AG04449 (cell line): ENCODE measurements at regions not wholly inside any gene's neighbourhood (a gene's known extent, or its start where the extent isn't known, plus 50 kb on each side); places are given as distances from the start of the nearest gene placed in this dataset.

ENCODE experiments used
- CTCF ChIA-PET: fragments of 350-600 bp; formaldehyde crosslinking; extraction: SDS; loops from one replicate; lab custom pipeline; 2021; ENCODE audit warnings: antibody characterized with exemption; lab: Yijun Ruan, JAX
- POLR2A ChIA-PET: fragments of 400-600, 350-600 bp; formaldehyde crosslinking; extraction: SDS; loops from one replicate; lab custom pipeline; 2020; ENCODE audit warnings: antibody characterized with exemption, inconsistent platforms; lab: Yijun Ruan, JAX
- DNase-seq: peaks from one replicate; pipeline ENCODE4 v3.0.0-alpha.2; 2010; ENCODE audit warnings: low read depth, low spot score
- H3K4me3 ChIP-seq: 2 replicates; pipeline ENCODE4 v1.5.1; 2011; ENCODE audit warnings: low read depth, mild to moderate bottlenecking, control low read depth, low read length
- TF ChIP-seq, protein P1 (sequence below): IDR thresholded peaks from one replicate; pipeline ENCODE4 v1.5.1; 2011; ENCODE audit warnings: mild to moderate bottlenecking, moderate library complexity, low read length, control low read depth, inconsistent platforms; ENCODE audit not compliant: insufficient read depth; ENCODE audit errors: missing control alignments

DNA sequence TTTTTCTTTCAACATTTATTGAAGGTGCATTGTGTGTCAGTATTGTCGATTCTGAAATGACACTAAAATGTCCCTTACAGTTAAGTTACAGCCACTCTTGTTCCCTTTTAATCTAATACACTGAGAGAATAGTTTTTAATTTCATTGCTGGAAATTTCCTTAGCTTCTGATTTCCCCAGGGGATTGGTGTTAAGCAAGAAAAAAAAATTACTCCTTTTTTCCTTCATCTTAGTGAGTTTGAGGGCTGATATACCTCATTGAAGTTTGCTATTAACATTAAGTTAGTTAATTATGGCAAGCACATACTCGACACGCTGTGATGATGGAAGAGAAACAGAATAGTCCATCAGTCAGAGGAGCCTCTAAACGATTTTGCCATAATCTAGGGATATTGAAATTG, 57.0 kb upstream of the EXOC4 start:
- TF ChIP-seq, protein P1, sequence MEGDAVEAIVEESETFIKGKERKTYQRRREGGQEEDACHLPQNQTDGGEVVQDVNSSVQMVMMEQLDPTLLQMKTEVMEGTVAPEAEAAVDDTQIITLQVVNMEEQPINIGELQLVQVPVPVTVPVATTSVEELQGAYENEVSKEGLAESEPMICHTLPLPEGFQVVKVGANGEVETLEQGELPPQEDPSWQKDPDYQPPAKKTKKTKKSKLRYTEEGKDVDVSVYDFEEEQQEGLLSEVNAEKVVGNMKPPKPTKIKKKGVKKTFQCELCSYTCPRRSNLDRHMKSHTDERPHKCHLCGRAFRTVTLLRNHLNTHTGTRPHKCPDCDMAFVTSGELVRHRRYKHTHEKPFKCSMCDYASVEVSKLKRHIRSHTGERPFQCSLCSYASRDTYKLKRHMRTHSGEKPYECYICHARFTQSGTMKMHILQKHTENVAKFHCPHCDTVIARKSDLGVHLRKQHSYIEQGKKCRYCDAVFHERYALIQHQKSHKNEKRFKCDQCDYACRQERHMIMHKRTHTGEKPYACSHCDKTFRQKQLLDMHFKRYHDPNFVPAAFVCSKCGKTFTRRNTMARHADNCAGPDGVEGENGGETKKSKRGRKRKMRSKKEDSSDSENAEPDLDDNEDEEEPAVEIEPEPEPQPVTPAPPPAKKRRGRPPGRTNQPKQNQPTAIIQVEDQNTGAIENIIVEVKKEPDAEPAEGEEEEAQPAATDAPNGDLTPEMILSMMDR, result no peak
- ChIA-PET POLR2A (no interaction called here), CTCF (interaction anchor here (0.9 to 1.6 kb wide), 2 partner anchors 22 kb away, joined by 3 read pairs; no protein-coding TSS in a partner anchor)
- H3K4me3 ChIP-seq, result no peak overlapping the region
- no peak for DNase-seq

DNA sequence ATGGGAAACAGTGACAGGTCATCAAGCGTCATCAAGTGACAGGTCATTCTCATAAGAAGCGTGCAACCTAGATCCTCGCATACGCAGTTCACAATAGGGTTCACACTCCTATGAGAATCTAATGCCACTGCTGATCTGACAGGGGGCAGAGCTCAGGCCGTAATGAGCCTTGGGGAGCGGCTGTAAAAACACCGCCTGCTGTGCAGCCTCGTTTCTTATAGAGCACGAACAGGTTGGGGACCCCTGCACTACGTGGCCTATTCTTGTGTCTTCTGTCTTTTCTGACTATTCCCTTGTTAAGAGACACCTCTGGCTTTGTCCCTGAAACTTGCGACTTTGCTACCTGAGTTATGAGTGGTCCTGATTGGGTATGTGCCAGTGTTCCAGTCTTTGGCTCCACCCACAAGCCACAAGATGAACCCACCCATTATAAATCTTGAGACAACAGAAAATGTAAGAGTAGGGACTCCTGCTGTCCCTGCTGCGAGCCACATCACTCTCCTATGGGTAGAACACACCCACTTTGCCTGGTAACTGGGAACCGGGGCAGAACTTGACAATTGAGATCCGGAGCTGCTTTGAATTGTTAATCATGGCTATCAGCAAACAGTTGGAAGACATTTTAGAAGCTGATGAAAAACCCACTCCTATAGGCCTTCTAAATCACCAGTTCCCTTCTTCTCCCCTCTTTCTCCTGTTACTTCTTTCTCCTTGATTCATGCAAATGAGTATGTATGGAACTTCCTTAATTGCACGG, 55.8 kb upstream of the EXOC4 start:
- TF ChIP-seq, protein P1, result no peak
- POLR2A ChIA-PET, result no interaction called here
- CTCF ChIA-PET, result interaction anchor here (1.6 kb wide), 1 partner anchor 24 kb away, joined by 3 read pairs; no protein-coding TSS in a partner anchor

DNA sequence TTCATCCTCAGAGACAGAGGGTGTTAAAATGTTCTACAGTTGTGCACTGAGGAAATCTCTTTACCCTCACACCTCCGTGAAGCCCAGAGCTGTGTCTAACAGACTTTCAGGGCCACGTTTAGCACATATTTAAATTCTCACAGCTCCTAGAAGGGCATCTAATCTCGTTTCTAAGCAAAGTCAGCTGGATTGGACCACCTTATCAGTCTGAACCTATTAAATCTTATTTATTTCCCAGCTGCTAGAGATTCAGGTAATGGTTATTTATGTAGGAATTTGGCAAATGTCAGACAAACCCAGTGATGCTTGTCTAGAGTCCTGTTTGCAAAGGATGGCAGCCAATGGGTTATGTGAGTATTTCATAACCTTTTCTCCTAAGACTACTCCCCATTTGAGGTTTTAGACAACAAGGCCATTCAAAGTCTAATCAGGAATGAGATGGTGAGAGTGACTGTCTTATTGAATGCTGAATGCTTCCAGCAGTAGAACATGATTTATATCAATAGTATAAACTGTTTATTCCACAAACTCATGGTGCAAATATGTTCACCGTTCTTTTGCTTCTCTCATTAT, 54.8 kb upstream of the EXOC4 start:
- TF ChIP-seq, protein P1, result no peak
- CTCF ChIA-PET, result no interaction called here
- DNase-seq, result no peak
- no peak overlapping the region for H3K4me3 ChIP-seq
- POLR2A ChIA-PET, result no interaction called here

More for the DNA sequence above, 55.8 kb upstream of the EXOC4 start:
- no peak overlapping the region for H3K4me3 ChIP-seq
- DNase-seq, result no peak

DNA sequence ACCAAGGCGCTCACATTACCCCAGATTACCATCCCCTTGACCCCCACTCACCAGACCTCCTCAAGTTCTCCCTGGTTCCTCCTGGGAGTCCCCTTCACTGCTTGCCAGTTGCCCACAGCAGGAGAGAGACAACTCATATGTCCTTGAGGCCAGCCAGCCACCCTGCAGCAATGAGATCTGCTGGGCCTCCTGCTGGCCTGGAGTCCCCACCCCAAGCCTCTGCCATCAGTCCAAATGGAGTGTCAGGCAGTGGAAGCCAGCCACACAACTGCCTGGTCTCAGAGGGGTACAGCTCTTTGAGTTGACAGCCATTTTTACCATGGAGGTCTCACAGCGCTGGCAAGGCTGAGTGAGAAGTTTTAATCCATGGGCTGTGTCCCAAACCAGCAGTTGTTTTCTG, 53.0 kb upstream of the EXOC4 start:
- CTCF ChIA-PET, result no interaction called here
- H3K4me3 ChIP-seq, result no peak overlapping the region
- POLR2A ChIA-PET, result no interaction called here
- TF ChIP-seq, protein P1, result no peak
- DNase-seq, result no peak

DNA sequence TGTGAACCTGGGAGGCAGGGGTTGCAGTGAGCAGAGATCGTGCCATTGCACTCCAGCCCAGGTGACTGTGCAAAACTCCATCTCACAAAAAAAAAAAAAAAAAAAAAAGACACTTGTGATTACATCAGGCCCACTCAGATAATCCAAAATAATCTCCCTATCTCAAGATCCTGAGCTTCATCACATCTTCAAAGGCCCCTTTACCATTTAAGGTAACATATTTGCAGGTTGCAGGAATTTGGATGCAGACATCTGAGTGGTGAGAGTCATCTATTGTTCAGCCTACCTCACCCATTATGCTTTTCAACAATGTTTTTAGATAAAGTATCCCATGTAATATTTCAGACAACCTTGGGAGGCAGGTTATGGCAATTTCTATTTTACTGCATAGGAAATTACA, 51.4 kb upstream of the EXOC4 start:
- H3K4me3 ChIP-seq, result no peak overlapping the region
- no peak for DNase-seq
- POLR2A ChIA-PET, result no interaction called here
- TF ChIP-seq, protein P1, result no peak
- CTCF ChIA-PET, result no interaction called here

DNA sequence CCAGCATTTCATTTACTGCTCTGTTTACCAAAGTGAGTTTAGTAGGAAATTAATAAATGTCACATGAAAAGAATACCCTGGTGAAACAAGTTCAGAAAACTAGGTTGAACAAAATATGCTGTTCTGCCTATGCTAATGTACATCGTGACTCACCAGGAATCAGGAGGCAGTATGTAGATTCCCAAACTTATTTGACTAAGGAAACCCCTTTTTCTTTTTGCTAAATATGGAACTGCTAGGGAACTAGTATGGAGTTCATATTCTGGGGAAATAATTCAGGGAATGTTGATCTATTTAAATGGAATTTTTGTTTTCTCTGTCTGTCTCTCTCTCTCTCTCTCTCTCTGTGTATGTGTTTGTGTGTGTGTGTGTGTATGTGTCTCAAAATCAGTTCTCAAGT, 49.9 kb upstream of the EXOC4 start:
- no peak for DNase-seq
- TF ChIP-seq, protein P1, result no peak
- ChIA-PET CTCF (interaction anchor here (1.5 kb wide), 1 partner anchor 16 kb away, joined by 3 read pairs; no protein-coding TSS in a partner anchor), POLR2A (no interaction called here)
- no peak overlapping the region for H3K4me3 ChIP-seq
